ENCODE measurements at regions not wholly inside any gene's neighbourhood (a gene's known extent, or its start where the extent isn't known, plus 50 kb on each side); places are given as distances from the start of the nearest gene placed in this dataset.
"Not testable (repeated sequence)": the region's sequence is repeated elsewhere in the genome, so short reads cannot be mapped to it uniquely, and the experiment has no call there.

DNA sequence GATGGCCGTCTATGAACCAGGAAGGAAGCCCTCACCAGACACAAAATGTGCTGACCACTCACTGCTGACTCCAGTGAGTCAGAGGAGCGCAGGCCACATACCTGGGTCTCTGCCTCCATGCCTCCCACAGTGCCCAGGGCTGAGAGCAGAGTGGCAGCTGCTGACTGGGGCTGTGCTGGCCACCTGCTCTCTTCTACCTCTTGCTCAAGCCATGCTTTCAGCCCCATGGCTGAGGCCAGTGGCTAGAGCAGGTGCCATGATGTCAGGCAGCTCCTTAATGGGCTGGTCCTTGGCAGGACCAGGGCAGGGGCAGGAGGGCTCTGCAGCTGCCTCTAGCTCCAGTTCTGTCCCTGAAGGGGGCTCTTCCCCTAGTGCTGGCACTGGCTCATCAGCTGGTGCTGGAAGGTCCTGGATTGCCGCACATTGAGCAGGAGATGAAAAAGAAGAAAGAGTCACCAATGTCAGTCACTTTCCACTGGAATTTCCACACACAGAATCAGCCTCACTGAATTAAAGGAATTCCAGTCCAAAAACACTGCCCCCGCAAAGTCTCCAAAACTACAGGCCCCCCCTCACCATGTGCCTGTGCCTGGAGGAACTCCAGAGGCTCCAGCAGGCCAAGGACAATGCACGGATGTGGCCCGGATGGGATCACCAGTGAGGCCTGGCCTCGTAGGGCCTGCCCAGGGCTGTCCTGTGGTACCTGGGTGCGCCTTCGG is 86.4 kb downstream of the GGTLC2 start:
- no peak overlapping the region for H3K4me3 Mint-ChIP-seq
- H3K9me3 Mint-ChIP-seq: no peaks in the 10 kb centered on the region
- no peak for DNase-seq
- no peaks in the 10 kb centered on the region for H3K4me1 Mint-ChIP-seq (ENCODE audit: low read depth)
- peaks cover 27% of the 10 kb centered on the region for H3K27me3 Mint-ChIP-seq (ENCODE audit: low read depth)
- ATAC-seq (replicated peaks in 1 of 2): no peak
- H3K36me3 Mint-ChIP-seq (ENCODE audit: insufficient read depth in 2 of 2): no peaks in the 10 kb centered on the region
- H3K27ac Mint-ChIP-seq: no peak overlapping the region

DNA sequence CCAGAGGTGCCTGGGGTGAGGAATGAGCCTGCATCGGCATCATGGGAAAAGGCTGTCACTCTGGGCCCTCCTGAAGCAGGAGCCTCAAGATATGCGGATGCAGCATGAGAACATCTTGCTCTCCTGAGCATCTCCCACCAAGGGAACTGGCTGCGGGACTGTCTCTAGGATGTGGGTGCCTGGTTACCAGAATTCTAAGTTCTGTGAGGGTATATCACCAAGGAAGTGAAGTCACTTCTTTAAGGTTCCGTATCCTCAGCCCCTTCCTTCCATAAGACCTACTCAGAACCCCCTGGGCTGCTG is 86.9 kb downstream of the GGTLC2 start:
- H3K27ac Mint-ChIP-seq: no peak overlapping the region
- H3K4me1 Mint-ChIP-seq (ENCODE audit: low read depth): no peaks in the 10 kb centered on the region
- no peak for ATAC-seq (replicated peaks in 1 of 2)
- H3K4me3 Mint-ChIP-seq: no peak overlapping the region
- peaks cover 27% of the 10 kb centered on the region for H3K27me3 Mint-ChIP-seq (ENCODE audit: low read depth)
- no peaks in the 10 kb centered on the region for H3K9me3 Mint-ChIP-seq
- no peaks in the 10 kb centered on the region for H3K36me3 Mint-ChIP-seq (ENCODE audit: insufficient read depth in 2 of 2)
- DNase-seq: no peak

DNA sequence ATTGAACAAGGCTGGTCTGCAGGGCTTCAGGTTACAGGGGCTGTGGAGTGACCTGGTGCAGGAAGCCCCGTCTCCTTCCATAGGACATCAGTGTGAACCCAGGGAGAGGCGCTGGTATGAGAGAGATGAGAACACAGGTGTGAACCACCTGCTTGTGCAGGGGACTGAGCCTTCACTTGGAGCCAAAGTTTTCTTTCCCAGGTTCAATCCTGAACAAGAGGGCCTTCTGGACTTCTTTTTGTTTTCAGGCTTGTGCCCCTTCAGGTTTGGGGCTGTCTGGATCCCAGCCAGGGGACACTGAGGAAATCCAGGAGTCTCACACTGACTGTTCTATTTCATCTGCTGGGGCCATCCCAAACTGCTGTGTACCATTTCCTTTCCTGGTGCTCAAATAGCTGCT is 88.6 kb downstream of the GGTLC2 start:
- H3K4me3 Mint-ChIP-seq; H3K36me3 Mint-ChIP-seq (ENCODE audit: insufficient read depth in 2 of 2); DNase-seq; H3K27ac Mint-ChIP-seq; H3K9me3 Mint-ChIP-seq; ATAC-seq (replicated peaks in 1 of 2); H3K4me1 Mint-ChIP-seq (ENCODE audit: low read depth): not testable (repeated sequence)
- H3K27me3 Mint-ChIP-seq (ENCODE audit: low read depth): peaks cover 23% of the 10 kb centered on the region

DNA sequence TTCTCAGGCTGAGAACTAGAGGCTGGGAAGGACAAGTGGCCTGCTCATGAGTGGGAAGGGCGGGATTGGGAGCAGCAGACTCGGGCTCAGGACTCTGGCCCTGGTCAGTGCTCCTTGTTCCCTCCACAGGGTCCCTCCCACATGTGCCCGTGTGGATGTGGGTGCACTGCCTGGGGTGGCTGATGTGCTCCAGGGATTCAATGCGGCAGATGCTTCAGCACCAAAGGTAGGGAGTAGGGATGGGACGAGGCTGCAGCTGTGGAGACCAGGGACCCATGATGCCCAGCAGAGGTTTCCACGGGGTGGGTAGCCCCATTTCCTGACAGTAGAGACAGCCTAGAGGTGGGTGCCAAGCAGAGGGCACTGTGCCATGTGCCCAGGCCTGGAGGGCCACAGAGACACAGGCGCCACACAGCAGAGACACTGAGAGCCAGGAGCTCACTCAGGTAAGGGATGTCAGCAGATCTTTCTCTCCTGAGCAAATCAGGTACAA is 89.5 kb downstream of the GGTLC2 start:
- H3K4me1 Mint-ChIP-seq (ENCODE audit: low read depth): no peaks in the 10 kb centered on the region
- H3K27ac Mint-ChIP-seq: no peak overlapping the region
- H3K9me3 Mint-ChIP-seq: no peaks in the 10 kb centered on the region
- ATAC-seq (replicated peaks in 1 of 2): no peak
- no peak for DNase-seq
- no peaks in the 10 kb centered on the region for H3K36me3 Mint-ChIP-seq (ENCODE audit: insufficient read depth in 2 of 2)
- H3K4me3 Mint-ChIP-seq: no peak overlapping the region
- peaks cover 21% of the 10 kb centered on the region for H3K27me3 Mint-ChIP-seq (ENCODE audit: low read depth)

DNA sequence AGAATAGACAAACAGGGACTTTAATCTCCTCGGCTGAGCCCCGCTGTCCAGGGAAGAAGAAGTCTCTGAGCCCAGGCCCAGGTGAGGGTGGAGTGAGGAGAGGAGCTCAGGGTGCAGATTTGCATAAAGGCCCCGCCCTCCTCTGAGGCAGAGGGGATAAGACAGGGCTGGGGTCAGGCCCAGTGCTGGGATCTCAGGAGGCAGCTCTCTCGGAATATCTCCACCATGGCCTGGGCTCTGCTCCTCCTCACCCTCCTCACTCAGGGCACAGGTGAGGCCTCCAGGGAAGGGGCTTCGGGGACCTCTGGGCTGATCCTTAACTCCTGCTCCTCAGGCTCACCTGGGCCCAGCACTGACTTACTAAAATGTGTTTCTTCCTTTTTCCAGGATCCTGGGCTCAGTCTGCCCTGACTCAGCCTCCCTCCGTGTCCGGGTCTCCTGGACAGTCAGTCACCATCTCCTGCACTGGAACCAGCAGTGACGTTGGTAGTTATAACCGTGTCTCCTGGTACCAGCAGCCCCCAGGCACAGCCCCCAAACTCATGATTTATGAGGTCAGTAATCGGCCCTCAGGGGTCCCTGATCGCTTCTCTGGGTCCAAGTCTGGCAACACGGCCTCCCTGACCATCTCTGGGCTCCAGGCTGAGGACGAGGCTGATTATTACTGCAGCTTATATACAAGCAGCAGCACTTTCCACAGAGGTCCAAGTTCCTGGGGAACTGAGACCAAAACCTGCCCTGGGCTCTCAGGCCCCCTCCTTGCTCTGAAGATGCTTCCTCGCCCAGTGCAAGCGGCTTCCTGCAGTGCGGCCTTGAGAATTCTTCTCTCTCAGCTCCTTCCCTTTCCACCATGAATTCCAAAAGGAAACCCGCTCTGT is 90.2 kb downstream of the GGTLC2 start:
- H3K4me1 Mint-ChIP-seq (ENCODE audit: low read depth); H3K36me3 Mint-ChIP-seq (ENCODE audit: insufficient read depth in 2 of 2); H3K9me3 Mint-ChIP-seq; ATAC-seq (replicated peaks in 1 of 2); H3K27ac Mint-ChIP-seq; DNase-seq; H3K4me3 Mint-ChIP-seq: not testable (repeated sequence)
- H3K27me3 Mint-ChIP-seq (ENCODE audit: low read depth): peaks cover 21% of the 10 kb centered on the region

DNA sequence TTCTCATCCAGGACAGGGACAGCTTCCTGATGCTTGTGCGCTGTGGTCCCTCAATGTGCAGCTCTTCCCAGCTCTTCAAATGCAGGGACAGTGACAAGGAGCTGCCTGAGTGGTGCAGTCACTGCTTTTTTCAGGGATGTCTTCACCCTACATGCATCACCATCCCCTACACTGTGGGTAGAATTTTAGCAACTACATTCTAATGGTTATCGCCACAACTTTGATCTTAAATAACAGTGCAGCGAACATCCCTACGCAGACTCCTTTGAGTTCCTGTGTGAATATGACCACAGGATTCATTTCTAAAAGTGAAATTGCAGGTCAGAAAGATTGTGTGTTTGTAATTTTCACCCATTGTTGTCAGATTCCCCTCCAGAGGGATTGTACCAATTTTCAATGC is 90.9 kb downstream of the GGTLC2 start:
- H3K36me3 Mint-ChIP-seq (ENCODE audit: insufficient read depth in 2 of 2); H3K4me1 Mint-ChIP-seq (ENCODE audit: low read depth); DNase-seq; ATAC-seq (replicated peaks in 1 of 2); H3K4me3 Mint-ChIP-seq; H3K27ac Mint-ChIP-seq; H3K9me3 Mint-ChIP-seq: not testable (repeated sequence)
- H3K27me3 Mint-ChIP-seq (ENCODE audit: low read depth): peaks cover 21% of the 10 kb centered on the region

DNA sequence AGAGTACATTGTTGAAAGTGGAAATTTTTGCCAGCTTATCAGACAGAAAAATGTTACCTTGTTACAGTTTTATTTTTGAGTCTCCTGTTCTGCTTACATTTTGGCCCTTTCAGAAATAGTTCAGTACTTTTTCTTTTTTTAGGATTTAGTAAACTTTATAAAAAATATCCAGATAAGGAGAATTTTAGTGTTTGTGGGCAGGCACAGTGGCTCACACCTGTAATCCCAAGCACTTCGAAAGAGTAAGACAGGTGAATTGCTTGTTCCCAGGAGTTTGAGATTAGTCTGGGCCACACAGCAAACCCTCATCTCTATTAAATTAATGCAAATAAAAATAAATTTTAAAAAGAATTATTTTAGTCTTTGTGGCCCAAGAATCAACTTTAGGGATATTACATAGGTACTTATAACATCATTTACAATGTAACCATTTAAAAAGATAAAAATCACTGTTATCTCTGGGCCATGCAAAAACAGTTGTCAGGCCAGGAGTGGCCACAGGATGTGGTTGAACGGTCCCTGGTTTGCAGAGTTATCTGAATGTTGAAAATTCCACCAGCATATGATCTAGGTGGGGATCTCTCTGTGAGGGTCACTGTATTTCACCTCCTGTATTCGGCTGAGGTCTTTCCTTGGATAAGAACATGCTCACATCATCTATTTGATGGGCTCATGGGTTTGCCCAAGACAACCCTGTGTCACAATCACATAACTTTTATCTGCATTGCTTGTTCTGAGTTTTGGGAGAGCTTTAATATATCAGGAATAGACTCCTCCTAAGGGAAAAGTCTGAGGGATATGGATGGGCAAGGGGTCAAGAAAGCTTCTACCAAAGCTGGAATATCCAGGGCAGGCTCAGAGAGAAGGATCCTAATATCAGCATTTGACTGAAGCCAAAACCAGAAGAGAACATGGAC is 91.5 kb downstream of the GGTLC2 start:
- no peak overlapping the region for H3K4me3 Mint-ChIP-seq
- DNase-seq: no peak
- ATAC-seq (replicated peaks in 1 of 2): no peak
- no peaks in the 10 kb centered on the region for H3K9me3 Mint-ChIP-seq
- H3K4me1 Mint-ChIP-seq (ENCODE audit: low read depth): no peaks in the 10 kb centered on the region
- no peaks in the 10 kb centered on the region for H3K36me3 Mint-ChIP-seq (ENCODE audit: insufficient read depth in 2 of 2)
- no peak overlapping the region for H3K27ac Mint-ChIP-seq
- H3K27me3 Mint-ChIP-seq (ENCODE audit: low read depth): peaks cover 26% of the 10 kb centered on the region

DNA sequence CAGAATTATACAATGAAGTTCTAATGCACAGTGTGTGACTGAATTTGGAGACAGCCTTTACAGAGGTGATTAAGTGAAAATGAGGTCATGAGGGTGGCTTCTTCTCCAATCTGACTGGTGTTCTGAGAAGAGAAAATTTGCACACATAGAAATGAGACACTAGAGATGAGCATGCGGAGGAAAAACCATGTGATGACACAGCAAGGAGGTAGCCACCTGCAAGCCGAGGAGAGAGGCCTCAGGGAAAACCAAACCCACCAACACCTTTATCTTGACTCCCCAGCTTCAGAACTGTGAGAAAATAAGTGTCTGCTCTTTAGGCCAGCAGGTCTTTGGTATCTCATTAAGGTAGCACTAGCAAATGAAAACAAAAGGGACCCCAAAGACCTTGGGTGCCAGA is 93.2 kb downstream of the GGTLC2 start:
- Mint-ChIP-seq H3K36me3 (ENCODE audit: insufficient read depth in 2 of 2) (no peaks in the 10 kb centered on the region), H3K27ac (no peak overlapping the region), H3K4me3 (no peak overlapping the region), H3K27me3 (ENCODE audit: low read depth) (peaks cover 41% of the 10 kb centered on the region), H3K9me3 (no peaks in the 10 kb centered on the region), H3K4me1 (ENCODE audit: low read depth) (no peaks in the 10 kb centered on the region)
- ATAC-seq (replicated peaks in 1 of 2) (peak in 1 of 2 donors; percentile 47), DNase-seq (no peak)

DNA sequence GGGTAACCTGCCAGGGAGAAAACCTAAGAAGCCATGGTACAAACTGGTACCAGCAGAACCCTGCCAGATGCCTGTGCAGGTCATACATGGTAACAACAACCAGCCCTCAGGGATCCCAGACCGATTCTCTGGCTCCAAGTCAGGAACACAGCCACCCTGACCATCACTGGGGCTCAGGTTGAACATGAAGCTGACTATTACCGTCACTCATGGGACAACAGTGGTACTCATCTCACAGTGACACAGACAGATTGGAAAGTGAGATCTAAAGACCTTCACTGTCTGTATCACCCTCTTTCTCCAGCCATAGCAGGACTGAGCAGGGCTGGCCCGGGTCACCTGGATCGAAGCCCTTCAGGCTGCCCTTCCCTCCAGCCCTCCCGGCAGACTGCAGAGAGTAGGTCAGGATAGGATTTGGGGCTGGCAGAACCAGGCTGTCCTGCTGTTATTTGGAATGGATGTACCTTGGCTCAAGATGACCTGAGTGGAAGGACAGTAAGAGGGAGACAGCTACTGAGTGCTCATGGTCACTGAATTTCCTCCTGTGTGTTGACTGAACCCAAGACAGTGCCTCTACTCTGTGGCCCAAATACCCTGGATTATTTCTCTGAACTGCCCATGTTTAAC is 94.7 kb downstream of the GGTLC2 start:
- DNase-seq (no peak), ATAC-seq (replicated peaks in 1 of 2) (no peak)
- H3K9me3 Mint-ChIP-seq: no peaks in the 10 kb centered on the region
- no peak overlapping the region for H3K27ac Mint-ChIP-seq
- H3K4me3 Mint-ChIP-seq: no peak overlapping the region
- no peaks in the 10 kb centered on the region for H3K36me3 Mint-ChIP-seq (ENCODE audit: insufficient read depth in 2 of 2)
- no peaks in the 10 kb centered on the region for H3K4me1 Mint-ChIP-seq (ENCODE audit: low read depth)
- H3K27me3 Mint-ChIP-seq (ENCODE audit: low read depth): peaks cover 46% of the 10 kb centered on the region

DNA sequence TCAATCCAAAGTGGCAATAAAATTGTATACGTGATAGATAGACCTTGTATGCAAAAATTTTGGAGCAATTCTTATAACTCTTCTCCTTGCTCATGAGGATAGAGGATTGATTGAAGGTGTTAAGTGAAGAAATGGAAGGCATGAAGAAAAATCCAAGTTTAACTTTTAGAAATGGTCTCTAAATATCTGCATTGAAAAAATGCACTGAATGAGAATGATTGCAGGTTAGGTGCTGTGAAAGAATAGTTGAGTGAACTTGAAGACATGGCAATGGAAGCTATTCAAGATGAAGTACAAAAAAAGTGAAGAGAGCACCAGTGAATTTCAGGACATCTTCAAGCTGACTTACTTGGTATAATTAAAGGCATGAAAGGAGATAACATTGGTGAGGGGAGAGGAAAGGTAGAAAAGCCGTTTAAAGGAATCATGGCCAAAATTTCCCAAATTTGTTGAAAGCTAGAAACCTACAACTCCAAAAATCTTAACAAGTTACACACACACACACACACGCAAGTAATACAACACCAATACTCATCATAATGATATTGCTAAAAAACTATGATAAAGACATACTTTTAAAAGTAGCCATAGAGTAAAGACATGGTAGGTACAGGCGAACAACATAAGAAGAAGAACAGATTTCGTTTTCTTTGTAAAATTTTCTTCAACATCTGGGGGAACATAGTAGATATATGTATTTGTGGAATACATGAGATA is 96.3 kb downstream of the GGTLC2 start:
- ATAC-seq (replicated peaks in 1 of 2) (no peak), DNase-seq (no peak)
- H3K36me3 Mint-ChIP-seq (ENCODE audit: insufficient read depth in 2 of 2): no peaks in the 10 kb centered on the region
- peaks cover 46% of the 10 kb centered on the region for H3K27me3 Mint-ChIP-seq (ENCODE audit: low read depth)
- H3K4me1 Mint-ChIP-seq (ENCODE audit: low read depth): peaks cover 5% of the 10 kb centered on the region
- H3K4me3 Mint-ChIP-seq: no peak overlapping the region
- H3K9me3 Mint-ChIP-seq: no peaks in the 10 kb centered on the region
- H3K27ac Mint-ChIP-seq: no peak overlapping the region

DNA sequence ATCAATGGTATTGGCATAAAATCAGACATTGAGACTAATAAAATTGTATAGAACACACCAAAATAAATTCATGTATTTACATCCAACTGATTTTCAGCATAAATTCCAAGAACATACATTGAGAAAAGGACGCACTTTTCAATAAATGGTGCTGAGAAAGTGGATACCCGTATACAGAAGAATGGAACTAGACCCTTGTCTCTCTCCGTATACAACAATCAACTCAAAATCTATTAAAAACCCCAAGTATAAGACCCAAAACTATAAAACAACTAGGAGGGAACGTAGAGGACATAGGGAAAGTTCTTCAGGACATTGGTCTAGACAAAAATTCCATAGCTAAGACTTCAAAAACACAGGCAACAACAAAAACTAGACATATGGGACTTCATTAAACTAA is 97.4 kb downstream of the GGTLC2 start:
- Mint-ChIP-seq H3K4me3 (no peak overlapping the region), H3K27ac (no peak overlapping the region), H3K27me3 (ENCODE audit: low read depth) (peaks cover 46% of the 10 kb centered on the region), H3K36me3 (ENCODE audit: insufficient read depth in 2 of 2) (no peaks in the 10 kb centered on the region), H3K4me1 (ENCODE audit: low read depth) (peaks cover 5% of the 10 kb centered on the region), H3K9me3 (no peaks in the 10 kb centered on the region)
- DNase-seq: no peak
- ATAC-seq (replicated peaks in 1 of 2): no peak

DNA sequence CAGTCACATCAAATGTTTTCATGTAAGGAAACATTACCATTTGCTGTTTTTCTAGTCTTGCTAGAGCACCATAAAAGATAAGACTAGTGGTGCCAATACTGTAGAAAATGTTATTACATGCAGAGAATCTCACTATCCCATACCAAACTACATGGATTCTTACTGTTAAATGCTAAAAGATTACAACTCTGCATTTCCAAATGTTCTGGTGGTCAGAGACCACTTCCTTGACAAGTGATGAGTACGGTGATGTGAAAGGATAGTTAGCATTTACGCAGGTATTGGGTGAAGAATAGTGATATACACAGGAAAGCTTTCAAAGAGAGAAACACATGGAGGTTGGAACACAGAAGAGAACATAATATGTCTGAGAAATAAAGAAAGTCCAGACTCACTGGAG is 98.2 kb downstream of the GGTLC2 start:
- no peaks in the 10 kb centered on the region for H3K36me3 Mint-ChIP-seq (ENCODE audit: insufficient read depth in 2 of 2)
- ATAC-seq (replicated peaks in 1 of 2): no peak
- no peak overlapping the region for H3K27ac Mint-ChIP-seq
- no peak overlapping the region for H3K4me3 Mint-ChIP-seq
- peaks cover 5% of the 10 kb centered on the region for H3K4me1 Mint-ChIP-seq (ENCODE audit: low read depth)
- DNase-seq: no peak
- no peaks in the 10 kb centered on the region for H3K9me3 Mint-ChIP-seq
- peaks cover 39% of the 10 kb centered on the region for H3K27me3 Mint-ChIP-seq (ENCODE audit: low read depth)

All from activated T-cell treated with anti-CD3 and anti-CD28 coated beads, Interleukin-2, amount 50 U/mL, for 72 hours (primary cell).